ENCODE measurements at regions not wholly inside any gene's neighbourhood (a gene's known extent, or its start where the extent isn't known, plus 50 kb on each side); places are given as distances from the start of the nearest gene placed in this dataset.
A peak's percentile ranks its signal among the peaks of the same experiment; 100 is the strongest.
"Not testable (repeated sequence)": the region's sequence is repeated elsewhere in the genome, so short reads cannot be mapped to it uniquely, and the experiment has no call there.

DNA sequence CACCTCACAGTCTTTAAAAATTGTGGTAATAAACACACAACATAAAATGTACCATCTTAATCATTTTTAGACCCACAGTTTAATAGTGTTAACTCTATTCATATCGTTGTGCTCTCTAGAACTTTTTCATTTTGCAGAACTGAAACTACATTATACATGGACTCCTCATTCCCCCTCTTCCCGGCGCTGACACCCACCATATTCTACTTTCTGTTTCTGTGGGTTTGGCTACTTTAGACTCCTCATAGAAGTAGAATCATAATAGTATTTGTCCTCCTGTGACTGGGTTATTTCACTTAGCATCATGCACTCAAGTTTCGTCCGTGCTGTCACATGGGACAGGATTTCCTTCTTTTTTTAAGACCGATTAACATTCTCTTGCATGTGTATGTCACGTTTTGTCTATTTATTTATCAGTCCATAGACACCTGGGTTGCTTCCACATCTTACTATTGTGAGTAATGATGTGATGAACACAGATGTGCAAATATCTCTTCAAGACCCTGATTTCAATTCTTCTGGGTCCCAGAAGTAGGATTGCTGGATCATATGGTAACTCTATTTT, 62.9 kb upstream of the TMPRSS2 start:
- H4K8ac ChIP-seq (ENCODE audit: low read depth, low read length): no peak overlapping the region
- no peak overlapping the region for H3K18ac ChIP-seq (ENCODE audit: low read length)
- no peak overlapping the region for H3K9ac ChIP-seq (ENCODE audit: low read depth, low read length, poor library complexity)
- no peaks in the 10 kb centered on the region for H3K79me1 ChIP-seq (ENCODE audit: low read depth, low read length)
- no peak overlapping the region for H3K4ac ChIP-seq (ENCODE audit: low read length)
- no peak overlapping the region for H2AK5ac ChIP-seq (ENCODE audit: low read depth, low read length)
- no peak overlapping the region for H2BK5ac ChIP-seq (ENCODE audit: low read length)
- no peak overlapping the region for H2AFZ ChIP-seq (ENCODE audit: low read length)
- no peaks in the 10 kb centered on the region for H3K36me3 ChIP-seq (replicated peaks in 1 of 2; ENCODE audit: control insufficient read depth in 2 of 2, insufficient read depth in 2 of 2, low read length in 2 of 2)
- H3K14ac ChIP-seq (ENCODE audit: low read length): no peak overlapping the region
- H3K4me1 ChIP-seq (ENCODE audit: control insufficient read depth in 2 of 2, insufficient read depth in 1 of 2, low read depth in 1 of 2, low read length in 2 of 2): no peaks in the 10 kb centered on the region
- no peak overlapping the region for H2BK15ac ChIP-seq (ENCODE audit: low read length)
- no peak overlapping the region for H3K27ac ChIP-seq (replicated peaks; ENCODE audit: low read length)
- no peak overlapping the region for H3K4me2 ChIP-seq (ENCODE audit: insufficient read depth, low read length, poor library complexity, severe bottlenecking)
- H2BK12ac ChIP-seq (ENCODE audit: low read length): no peak overlapping the region
- H3K4me3 ChIP-seq (ENCODE audit: low read length in 2 of 2): no peak overlapping the region
- H3K9me3 ChIP-seq (replicated peaks in 1 of 2; ENCODE audit: control insufficient read depth in 2 of 2, insufficient read depth in 1 of 2, low read depth in 1 of 2, low read length in 2 of 2): peaks cover 0 to 7% of the 10 kb centered on the region in 2 donors
- no peak overlapping the region for H3K23ac ChIP-seq (ENCODE audit: low read depth, low read length, poor library complexity)
- WGBS, 2 donors (ENCODE audit: extremely low coverage in 2 of 2, insufficient read length in 2 of 2, insufficient replicate concordance in 1 of 2): no CpG with 5 or more reads among the region's 7 CpGs
- no peak overlapping the region for H2BK120ac ChIP-seq (ENCODE audit: low read depth, low read length)
- H3K27me3 ChIP-seq (ENCODE audit: control insufficient read depth in 3 of 3, insufficient read depth in 3 of 3, low read depth in 1 of 3, low read length in 3 of 3): no peaks in the 10 kb centered on the region
- no peak for DNase-seq (ENCODE audit: low spot score)
- H4K91ac ChIP-seq (ENCODE audit: low read depth, low read length, poor library complexity): no peak overlapping the region

DNA sequence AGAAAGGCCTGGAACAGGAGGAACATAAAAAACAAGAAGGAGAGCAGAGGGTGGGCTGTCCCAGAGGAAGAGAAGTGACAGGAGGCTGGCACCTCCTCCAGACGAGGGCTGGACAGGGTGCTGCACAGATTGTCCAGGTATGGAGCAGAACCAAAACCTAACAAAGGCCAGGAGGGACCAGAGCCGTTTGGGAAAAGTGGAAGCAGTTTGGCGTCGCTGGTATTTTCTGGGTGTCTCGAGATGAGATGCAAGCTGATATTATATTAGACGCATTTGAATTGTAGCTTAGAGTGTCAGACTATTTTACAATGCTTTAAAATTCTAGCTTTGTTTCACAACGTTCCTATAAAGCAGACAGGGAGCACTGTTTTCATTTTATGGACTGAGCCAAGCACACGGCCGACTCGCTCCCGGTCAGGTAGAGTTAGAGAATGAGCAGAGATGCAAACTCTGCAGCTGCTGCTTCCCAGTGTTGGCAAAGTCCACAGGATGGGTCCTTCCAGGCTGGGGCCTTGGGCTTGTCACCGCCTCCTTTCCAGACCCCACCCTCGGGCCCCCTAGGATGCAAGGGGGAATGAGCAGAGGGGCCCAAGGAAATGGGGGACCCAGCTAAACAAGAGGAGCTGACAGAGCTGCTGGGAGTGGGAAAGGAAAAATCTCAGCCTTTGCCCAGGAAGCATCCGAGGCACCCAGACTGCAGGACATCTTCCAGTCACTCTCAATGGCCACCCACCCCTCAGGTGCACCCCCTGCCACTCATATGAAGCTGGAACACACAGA, 60.8 kb upstream of the TMPRSS2 start:
- H2BK120ac ChIP-seq (ENCODE audit: low read depth, low read length): no peak overlapping the region
- no peak overlapping the region for H2AFZ ChIP-seq (ENCODE audit: low read length)
- no peak overlapping the region for H3K4me2 ChIP-seq (ENCODE audit: insufficient read depth, low read length, poor library complexity, severe bottlenecking)
- H4K8ac ChIP-seq (ENCODE audit: low read depth, low read length): no peak overlapping the region
- H3K9ac ChIP-seq (ENCODE audit: low read depth, low read length, poor library complexity): no peak overlapping the region
- H3K4me3 ChIP-seq (ENCODE audit: low read length in 2 of 2): no peak overlapping the region
- no peak overlapping the region for H4K91ac ChIP-seq (ENCODE audit: low read depth, low read length, poor library complexity)
- peaks cover 0 to 5% of the 10 kb centered on the region in 2 donors for H3K9me3 ChIP-seq (replicated peaks in 1 of 2; ENCODE audit: control insufficient read depth in 2 of 2, insufficient read depth in 1 of 2, low read depth in 1 of 2, low read length in 2 of 2)
- H2BK12ac ChIP-seq (ENCODE audit: low read length): no peak overlapping the region
- no peaks in the 10 kb centered on the region for H3K36me3 ChIP-seq (replicated peaks in 1 of 2; ENCODE audit: control insufficient read depth in 2 of 2, insufficient read depth in 2 of 2, low read length in 2 of 2)
- no peaks in the 10 kb centered on the region for H3K4me1 ChIP-seq (ENCODE audit: control insufficient read depth in 2 of 2, insufficient read depth in 1 of 2, low read depth in 1 of 2, low read length in 2 of 2)
- H3K79me1 ChIP-seq (ENCODE audit: low read depth, low read length): no peaks in the 10 kb centered on the region
- H3K27me3 ChIP-seq (ENCODE audit: control insufficient read depth in 3 of 3, insufficient read depth in 3 of 3, low read depth in 1 of 3, low read length in 3 of 3): no peaks in the 10 kb centered on the region
- H2AK5ac ChIP-seq (ENCODE audit: low read depth, low read length): no peak overlapping the region
- no peak overlapping the region for H3K4ac ChIP-seq (ENCODE audit: low read length)
- no CpG with 5 or more reads among the region's 14 CpGs for WGBS, 2 donors (ENCODE audit: extremely low coverage in 2 of 2, insufficient read length in 2 of 2, insufficient replicate concordance in 1 of 2)
- no peak overlapping the region for H3K18ac ChIP-seq (ENCODE audit: low read length)
- H3K27ac ChIP-seq (replicated peaks; ENCODE audit: low read length): no peak overlapping the region
- no peak overlapping the region for H3K23ac ChIP-seq (ENCODE audit: low read depth, low read length, poor library complexity)
- H2BK5ac ChIP-seq (ENCODE audit: low read length): no peak overlapping the region
- no peak for DNase-seq (ENCODE audit: low spot score)
- no peak overlapping the region for H2BK15ac ChIP-seq (ENCODE audit: low read length)
- H3K14ac ChIP-seq (ENCODE audit: low read length): no peak overlapping the region

DNA sequence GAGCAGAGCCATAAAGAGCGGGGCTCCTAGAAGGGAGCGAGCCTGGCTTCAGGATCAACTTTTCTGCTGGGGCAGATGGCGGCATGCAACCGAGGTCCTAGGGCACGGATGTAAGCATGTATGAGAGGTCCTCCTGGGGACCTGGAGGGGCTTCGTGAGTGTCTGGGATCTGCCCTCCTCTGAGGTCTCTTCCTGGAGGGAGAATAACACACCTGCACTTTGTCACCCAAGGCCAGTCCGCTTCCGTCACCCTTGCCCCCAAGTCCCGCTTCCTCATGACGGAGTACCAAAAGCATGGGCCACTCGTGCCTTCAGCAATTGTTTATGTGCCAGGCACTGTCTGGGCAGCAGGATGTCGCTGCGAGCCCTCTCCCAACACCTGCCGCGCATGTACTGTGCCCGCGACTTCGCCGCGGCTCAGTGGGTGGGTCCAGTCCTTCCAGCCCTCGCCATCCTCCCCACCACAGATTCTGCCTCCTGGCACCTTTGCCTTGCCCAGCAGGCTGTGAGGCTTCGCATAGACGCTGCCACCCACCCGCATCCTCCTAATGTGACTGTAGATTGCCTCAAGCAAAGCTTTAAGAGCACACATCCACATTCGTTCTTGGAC, 60.0 kb upstream of the TMPRSS2 start:
- Histone ChIP-seq H2AK5ac (ENCODE audit: low read depth, low read length) (peak overlapping the region; percentile 59), H3K4me3 (ENCODE audit: low read length in 2 of 2) (no peak overlapping the region), H4K91ac (ENCODE audit: low read depth, low read length, poor library complexity) (peak overlapping the region; percentile 89), H3K4me2 (ENCODE audit: insufficient read depth, low read length, poor library complexity, severe bottlenecking) (no peak overlapping the region), H3K4me1 (ENCODE audit: control insufficient read depth in 2 of 2, insufficient read depth in 1 of 2, low read depth in 1 of 2, low read length in 2 of 2) (no peaks in the 10 kb centered on the region), H3K9me3 (replicated peaks in 1 of 2; ENCODE audit: control insufficient read depth in 2 of 2, insufficient read depth in 1 of 2, low read depth in 1 of 2, low read length in 2 of 2) (peaks cover 0 to 5% of the 10 kb centered on the region in 2 donors), H2AFZ (ENCODE audit: low read length) (no peak overlapping the region), H3K14ac (ENCODE audit: low read length) (peak overlapping the region; percentile 27), H3K27ac (replicated peaks; ENCODE audit: low read length) (no peak overlapping the region), H3K23ac (ENCODE audit: low read depth, low read length, poor library complexity) (peak overlapping the region; percentile 34), H3K27me3 (ENCODE audit: control insufficient read depth in 3 of 3, insufficient read depth in 3 of 3, low read depth in 1 of 3, low read length in 3 of 3) (no peaks in the 10 kb centered on the region), H3K18ac (ENCODE audit: low read length) (peak overlapping the region; percentile 82), H3K4ac (ENCODE audit: low read length) (no peak overlapping the region), H3K9ac (ENCODE audit: low read depth, low read length, poor library complexity) (peak overlapping the region; percentile 55), H4K8ac (ENCODE audit: low read depth, low read length) (peak overlapping the region; percentile 55), H2BK15ac (ENCODE audit: low read length) (peak overlapping the region; percentile 56), H3K36me3 (replicated peaks in 1 of 2; ENCODE audit: control insufficient read depth in 2 of 2, insufficient read depth in 2 of 2, low read length in 2 of 2) (no peaks in the 10 kb centered on the region), H3K79me1 (ENCODE audit: low read depth, low read length) (no peaks in the 10 kb centered on the region), H2BK5ac (ENCODE audit: low read length) (no peak overlapping the region), H2BK120ac (ENCODE audit: low read depth, low read length) (no peak overlapping the region), H2BK12ac (ENCODE audit: low read length) (peak overlapping the region; percentile 64)
- no peak for DNase-seq (ENCODE audit: low spot score)
- whole genome bisulfite sequencing, 2 donors (ENCODE audit: extremely low coverage in 2 of 2, insufficient read length in 2 of 2, insufficient replicate concordance in 1 of 2): no CpG with 5 or more reads among the region's 25 CpGs

DNA sequence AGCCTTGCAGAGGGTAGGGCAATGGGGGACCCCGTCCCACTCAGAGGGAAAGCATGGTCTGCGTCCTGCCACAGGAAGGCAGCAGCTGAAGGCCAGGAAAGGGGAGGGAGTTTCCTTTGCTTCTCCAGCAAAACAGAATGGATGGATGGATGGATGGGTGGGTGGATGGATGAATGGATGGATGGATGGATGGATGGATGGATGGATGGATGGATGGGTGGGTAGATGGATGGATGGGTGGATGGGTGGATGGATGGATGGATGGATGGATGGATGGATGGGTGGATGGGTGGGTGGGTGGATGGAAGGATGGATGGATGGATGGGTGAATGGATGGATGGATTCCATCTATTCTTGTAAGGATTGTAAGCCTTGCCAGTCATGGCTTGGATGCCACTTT, 59.3 kb upstream of the TMPRSS2 start:
- not testable (repeated sequence) for DNase-seq (ENCODE audit: low spot score); H3K4ac ChIP-seq (ENCODE audit: low read length); H2AK5ac ChIP-seq (ENCODE audit: low read depth, low read length); H4K91ac ChIP-seq (ENCODE audit: low read depth, low read length, poor library complexity); H3K9ac ChIP-seq (ENCODE audit: low read depth, low read length, poor library complexity); H2BK15ac ChIP-seq (ENCODE audit: low read length); H3K9me3 ChIP-seq (replicated peaks in 1 of 2; ENCODE audit: control insufficient read depth in 2 of 2, insufficient read depth in 1 of 2, low read depth in 1 of 2, low read length in 2 of 2); H4K8ac ChIP-seq (ENCODE audit: low read depth, low read length); H3K36me3 ChIP-seq (replicated peaks in 1 of 2; ENCODE audit: control insufficient read depth in 2 of 2, insufficient read depth in 2 of 2, low read length in 2 of 2); H2BK5ac ChIP-seq (ENCODE audit: low read length); H3K4me1 ChIP-seq (ENCODE audit: control insufficient read depth in 2 of 2, insufficient read depth in 1 of 2, low read depth in 1 of 2, low read length in 2 of 2); H3K14ac ChIP-seq (ENCODE audit: low read length); H3K18ac ChIP-seq (ENCODE audit: low read length); H2BK120ac ChIP-seq (ENCODE audit: low read depth, low read length); H2AFZ ChIP-seq (ENCODE audit: low read length); H3K4me3 ChIP-seq (ENCODE audit: low read length in 2 of 2); H3K27ac ChIP-seq (replicated peaks; ENCODE audit: low read length); H3K79me1 ChIP-seq (ENCODE audit: low read depth, low read length); H3K4me2 ChIP-seq (ENCODE audit: insufficient read depth, low read length, poor library complexity, severe bottlenecking); H2BK12ac ChIP-seq (ENCODE audit: low read length); H3K27me3 ChIP-seq (ENCODE audit: control insufficient read depth in 3 of 3, insufficient read depth in 3 of 3, low read depth in 1 of 3, low read length in 3 of 3)
- peak overlapping the region; percentile 8 for H3K23ac ChIP-seq (ENCODE audit: low read depth, low read length, poor library complexity)
- no CpG with 5 or more reads among the region's 2 CpGs for WGBS, 2 donors (ENCODE audit: extremely low coverage in 2 of 2, insufficient read length in 2 of 2, insufficient replicate concordance in 1 of 2)

Data from neuronal stem cell (in vitro differentiated cells).